22Rv1 (cell line): ENCODE measurements at regions not wholly inside any gene's neighbourhood (a gene's known extent, or its start where the extent isn't known, plus 50 kb on each side); places are given as distances from the start of the nearest gene placed in this dataset.

Source experiments
- H3K27ac ChIP-seq: fragments of 450-650 bp; 2 replicates; pipeline ENCODE4 v1.5.1; 2017
- ZFX ChIP-seq: fragments of 450-650 bp; IDR thresholded peaks from 2 replicates; pipeline ENCODE4 v1.6.1; 2017; ENCODE audit warnings: antibody characterized with exemption, borderline replicate concordance
- TF ChIP-seq, protein P1 (sequence below): fragments of 450-650 bp; IDR thresholded peaks from 2 replicates; pipeline ENCODE4 v1.5.1; 2017; ENCODE audit warnings: mild to moderate bottlenecking

DNA sequence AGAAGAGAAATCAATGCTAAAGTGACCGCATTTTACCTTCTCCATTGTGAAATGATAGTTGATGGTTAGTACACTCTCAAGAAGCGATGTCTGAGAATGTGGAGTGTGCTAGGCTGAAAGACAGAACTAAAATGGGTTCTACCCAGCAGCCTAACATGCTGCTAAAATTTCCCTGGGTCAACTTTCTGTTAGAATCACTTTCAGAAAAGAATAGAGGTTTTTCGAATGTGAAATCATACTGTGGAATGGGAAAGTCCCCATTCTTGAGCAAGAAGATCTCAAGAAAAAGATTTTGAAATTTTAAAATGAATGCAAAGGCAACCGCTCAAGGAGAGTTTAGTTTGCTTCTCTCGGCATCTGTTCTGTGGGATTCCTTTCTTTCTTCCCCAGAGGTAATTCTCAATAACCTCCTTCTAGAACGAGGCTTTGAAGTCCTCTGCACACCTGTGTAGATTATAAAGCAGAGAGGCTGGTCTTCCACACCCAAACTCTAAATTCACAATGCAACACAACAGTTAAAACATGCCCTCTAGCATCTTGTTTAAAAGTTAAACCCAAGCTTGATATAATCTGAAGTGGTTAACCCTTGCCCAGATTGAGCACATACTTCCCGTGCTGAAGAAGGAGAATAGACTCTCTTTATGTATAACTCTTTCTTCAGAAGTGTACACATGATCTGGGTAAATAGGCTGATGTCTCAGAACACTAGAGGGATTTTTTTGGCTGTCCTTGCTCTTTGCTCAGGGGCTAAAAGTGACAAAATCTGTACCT, 208.7 kb upstream of the KLF3 start:
- H3K27ac ChIP-seq, result no peak overlapping the region

DNA sequence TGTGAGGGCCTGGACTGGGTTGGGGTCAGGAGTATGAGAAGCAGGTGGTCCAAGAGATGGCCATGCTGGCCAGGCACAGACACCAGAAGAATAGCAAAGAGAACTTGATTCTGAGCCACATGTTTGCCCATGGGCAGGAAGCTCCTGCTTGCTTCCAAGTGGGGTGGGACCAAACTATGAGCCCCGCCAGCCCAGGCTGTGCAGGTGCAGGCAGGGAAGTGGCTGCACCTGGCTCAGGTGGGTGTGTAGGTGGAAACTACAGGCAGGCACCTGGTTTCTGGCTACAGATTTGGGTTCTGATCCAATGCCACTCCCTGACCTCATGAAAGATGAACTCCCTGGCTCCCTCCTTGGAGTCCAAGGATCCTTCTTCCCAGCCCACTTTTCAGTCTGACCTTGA, 207.9 kb upstream of the KLF3 start:
- H3K27ac ChIP-seq, result no peak overlapping the region
- TF ChIP-seq, protein P1, sequence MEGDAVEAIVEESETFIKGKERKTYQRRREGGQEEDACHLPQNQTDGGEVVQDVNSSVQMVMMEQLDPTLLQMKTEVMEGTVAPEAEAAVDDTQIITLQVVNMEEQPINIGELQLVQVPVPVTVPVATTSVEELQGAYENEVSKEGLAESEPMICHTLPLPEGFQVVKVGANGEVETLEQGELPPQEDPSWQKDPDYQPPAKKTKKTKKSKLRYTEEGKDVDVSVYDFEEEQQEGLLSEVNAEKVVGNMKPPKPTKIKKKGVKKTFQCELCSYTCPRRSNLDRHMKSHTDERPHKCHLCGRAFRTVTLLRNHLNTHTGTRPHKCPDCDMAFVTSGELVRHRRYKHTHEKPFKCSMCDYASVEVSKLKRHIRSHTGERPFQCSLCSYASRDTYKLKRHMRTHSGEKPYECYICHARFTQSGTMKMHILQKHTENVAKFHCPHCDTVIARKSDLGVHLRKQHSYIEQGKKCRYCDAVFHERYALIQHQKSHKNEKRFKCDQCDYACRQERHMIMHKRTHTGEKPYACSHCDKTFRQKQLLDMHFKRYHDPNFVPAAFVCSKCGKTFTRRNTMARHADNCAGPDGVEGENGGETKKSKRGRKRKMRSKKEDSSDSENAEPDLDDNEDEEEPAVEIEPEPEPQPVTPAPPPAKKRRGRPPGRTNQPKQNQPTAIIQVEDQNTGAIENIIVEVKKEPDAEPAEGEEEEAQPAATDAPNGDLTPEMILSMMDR, result no peak
- TF ChIP-seq ZFX, result no peak

More for the DNA sequence above, 208.7 kb upstream of the KLF3 start:
- no peak for TF ChIP-seq ZFX
- TF ChIP-seq, protein P1, result no peak

DNA sequence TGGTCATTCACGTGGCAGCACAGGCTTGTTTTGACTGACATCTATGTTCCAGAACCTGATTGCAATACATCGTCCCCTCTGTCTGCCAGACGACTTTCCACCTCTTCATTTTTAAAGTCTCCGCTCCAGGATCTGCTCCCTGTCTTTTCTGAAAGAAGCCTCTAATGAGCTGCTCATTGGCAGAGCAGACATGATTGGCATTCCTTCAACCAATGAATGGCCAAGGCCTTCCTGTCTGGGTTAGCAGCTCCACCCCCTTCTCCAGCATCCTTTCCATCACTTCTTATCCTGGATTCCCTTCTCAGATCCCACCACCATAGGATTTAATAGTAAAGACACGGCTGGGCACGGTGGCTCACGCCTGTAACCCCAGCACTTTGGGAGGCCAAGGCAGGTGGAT, 202.7 kb upstream of the KLF3 start:
- TF ChIP-seq, protein P1, result no peak
- no peak for TF ChIP-seq ZFX

DNA sequence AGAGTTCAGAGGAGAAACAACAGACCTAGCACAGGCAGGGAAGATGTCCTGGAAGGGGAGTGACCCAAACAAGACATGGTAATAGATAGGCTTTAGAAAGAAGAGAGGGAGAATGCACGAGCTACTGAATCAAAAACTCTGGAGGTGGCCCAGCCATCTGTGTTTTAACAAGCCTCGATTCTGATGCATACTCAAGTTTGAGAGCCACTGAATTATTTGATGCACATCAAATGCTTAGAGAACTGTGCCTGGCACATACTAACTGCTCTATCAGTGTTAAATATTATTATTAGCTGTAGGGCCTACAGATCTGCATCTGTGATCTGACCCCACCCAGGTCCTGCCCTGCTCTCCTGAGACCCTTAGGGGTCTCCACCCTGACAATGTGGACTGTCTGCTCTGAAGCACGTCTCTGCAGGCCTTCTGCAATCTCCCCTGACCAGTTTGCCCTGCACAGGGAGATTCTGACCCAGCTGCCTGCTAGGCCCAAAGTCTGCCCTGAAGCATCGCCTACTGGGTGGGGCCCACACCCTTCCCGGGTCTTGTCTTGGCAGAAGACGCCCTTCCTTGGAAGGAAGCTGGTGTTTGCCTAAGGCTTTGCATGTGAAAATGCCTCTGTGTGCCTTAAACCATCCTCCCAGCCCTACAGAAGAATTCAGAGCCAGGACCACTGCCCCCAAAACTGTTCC, 201.5 kb upstream of the KLF3 start:
- H3K27ac ChIP-seq, result no peak overlapping the region

More for the DNA sequence above, 202.7 kb upstream of the KLF3 start:
- no peak overlapping the region for H3K27ac ChIP-seq

DNA sequence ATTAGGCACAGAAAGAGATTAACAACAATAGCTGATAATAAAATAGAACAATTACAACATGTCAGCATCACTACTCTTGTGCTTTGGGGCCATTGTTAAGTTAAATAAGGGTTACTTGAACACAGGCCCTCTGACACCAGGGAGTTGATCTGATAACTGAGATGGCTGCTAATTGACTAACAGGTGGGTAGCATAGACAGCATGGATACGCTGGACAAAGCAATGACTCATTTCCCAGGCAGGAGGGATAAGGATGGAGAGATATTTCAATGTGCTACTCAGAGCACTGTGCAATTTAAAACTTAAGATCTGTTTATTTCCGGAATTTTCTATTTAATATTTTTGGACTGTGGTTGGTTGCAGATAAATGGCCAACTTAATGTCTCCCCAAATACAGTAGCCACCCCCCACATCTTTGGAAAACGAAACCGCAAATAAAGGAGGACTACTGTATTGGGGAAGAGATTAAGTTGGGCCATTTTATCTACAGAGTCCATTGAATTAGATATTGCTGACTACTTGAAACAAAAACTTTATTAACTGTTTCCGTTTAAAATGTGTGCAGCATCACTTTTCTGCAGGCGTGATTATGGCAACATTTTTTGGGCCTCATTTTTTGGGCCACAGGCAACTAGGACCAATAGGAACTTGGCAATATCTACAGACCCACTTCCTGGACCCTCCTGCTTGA, 200.6 kb upstream of the KLF3 start:
- no peak for TF ChIP-seq ZFX
- TF ChIP-seq, protein P1, result no peak
- H3K27ac ChIP-seq, result no peak overlapping the region

More for the DNA sequence above, 201.5 kb upstream of the KLF3 start:
- no peak for TF ChIP-seq ZFX
- TF ChIP-seq, protein P1, result no peak

DNA sequence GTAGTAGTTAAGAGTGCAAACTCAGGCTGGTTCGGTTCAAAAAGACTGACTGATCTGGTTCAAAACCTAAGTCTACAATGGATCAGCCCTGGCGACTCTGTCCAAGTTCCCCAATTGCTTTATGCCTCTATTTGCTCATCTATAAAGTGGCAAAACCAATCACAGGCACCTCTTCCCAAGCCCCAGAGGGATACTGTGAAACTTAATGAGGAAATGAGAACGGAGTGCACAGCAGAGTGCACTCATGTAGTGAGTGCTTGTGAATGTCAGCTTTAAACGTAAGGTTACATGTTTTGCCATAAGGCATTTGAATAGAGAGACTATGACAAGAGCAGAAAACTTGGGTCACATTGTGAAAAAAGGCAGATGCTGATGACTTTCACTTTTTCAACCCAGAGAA, 199.7 kb upstream of the KLF3 start:
- TF ChIP-seq, protein P1, result no peak
- no peak for TF ChIP-seq ZFX

DNA sequence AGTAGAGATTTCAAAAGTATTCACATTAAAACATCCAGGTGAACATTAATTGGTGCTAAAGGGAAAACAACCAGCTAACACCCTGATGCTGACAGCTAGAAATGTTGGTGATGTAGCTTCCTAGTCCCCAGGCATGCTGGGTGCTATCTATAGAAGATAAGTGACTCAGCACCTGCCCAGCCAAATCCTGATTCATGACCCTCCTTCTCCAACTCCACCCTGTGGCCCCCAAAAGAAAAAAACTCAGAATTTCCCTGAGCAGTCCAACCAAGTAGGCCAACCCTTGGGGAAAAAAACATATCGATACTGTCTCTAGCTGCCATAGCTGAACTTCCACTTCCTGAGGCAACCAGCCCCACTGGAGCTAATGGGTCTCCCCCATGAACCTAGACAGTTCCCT, 197.6 kb upstream of the KLF3 start:
- no peak for TF ChIP-seq ZFX
- TF ChIP-seq, protein P1, result no peak
- H3K27ac ChIP-seq, result no peak overlapping the region

More for the DNA sequence above, 199.7 kb upstream of the KLF3 start:
- no peak overlapping the region for H3K27ac ChIP-seq
